22Rv1 (cell line): ENCODE measurements at regions not wholly inside any gene's neighbourhood (a gene's known extent, or its start where the extent isn't known, plus 50 kb on each side); places are given as distances from the start of the nearest gene placed in this dataset.

Source experiments
- H3K27ac ChIP-seq: fragments of 450-650 bp; 2 replicates; pipeline ENCODE4 v1.5.1; 2017
- CTCF ChIP-seq: fragments of 450-650 bp; IDR thresholded peaks from 2 replicates; pipeline ENCODE4 v1.5.1; 2017; ENCODE audit warnings: mild to moderate bottlenecking
- ZFX ChIP-seq: fragments of 450-650 bp; IDR thresholded peaks from 2 replicates; pipeline ENCODE4 v1.6.1; 2017; ENCODE audit warnings: antibody characterized with exemption, borderline replicate concordance

GRCh38 chr2:136207665-136208064 lies 89.7 kb upstream of the CXCR4 start:
- TF ChIP-seq ZFX, result no peak
- TF ChIP-seq CTCF, result no peak
- H3K27ac ChIP-seq, result no peak overlapping the region

GRCh38 chr2:136207030-136207623 lies 89.2 kb upstream of the CXCR4 start:
- no peak overlapping the region for H3K27ac ChIP-seq
- no peak for TF ChIP-seq CTCF
- TF ChIP-seq ZFX, result no peak

DNA sequence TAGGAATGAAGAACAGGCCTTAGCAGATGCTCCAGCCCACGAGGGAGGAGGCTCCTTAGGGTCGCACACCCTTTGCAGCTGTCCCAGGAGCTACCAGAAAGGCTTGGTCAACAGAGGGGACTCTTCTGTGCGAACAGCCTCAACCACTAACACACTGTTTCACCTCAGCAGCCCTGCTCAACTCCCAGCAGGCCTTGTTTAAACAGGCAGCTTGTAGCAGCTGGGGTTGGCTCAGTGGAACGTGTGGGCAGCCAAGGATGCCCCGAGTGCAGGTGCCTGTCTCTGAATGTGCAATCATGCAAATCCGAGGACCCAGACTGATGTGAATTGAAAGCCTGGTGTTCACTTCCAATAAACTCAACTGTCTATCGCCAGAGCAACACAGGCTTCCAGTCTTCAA lies 88.7 kb upstream of the CXCR4 start:
- H3K27ac ChIP-seq, result no peak overlapping the region
- no peak for TF ChIP-seq ZFX
- TF ChIP-seq CTCF, result no peak

GRCh38 chr2:136205615-136206014 lies 87.7 kb upstream of the CXCR4 start:
- H3K27ac ChIP-seq, result no peak overlapping the region
- TF ChIP-seq CTCF (no peak), ZFX (no peak)

DNA sequence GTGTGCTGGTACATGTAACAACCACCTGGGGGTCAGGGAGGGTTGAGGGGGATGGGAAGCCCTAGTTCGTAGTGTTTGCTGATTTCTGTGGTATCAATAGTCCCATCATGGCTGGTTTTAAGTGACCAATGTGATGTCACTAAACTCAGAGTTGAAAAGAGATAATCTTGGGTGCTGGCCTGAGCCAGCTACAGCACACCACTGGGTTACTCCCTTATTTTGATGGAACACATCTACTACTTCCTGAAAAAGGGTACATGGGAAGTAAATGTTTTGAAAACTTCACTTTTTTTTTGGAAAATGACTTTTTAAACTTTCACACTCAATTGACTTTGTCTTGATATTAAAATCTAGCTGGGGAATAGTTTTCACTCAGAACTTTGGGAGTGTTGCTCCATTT lies 87.0 kb upstream of the CXCR4 start:
- no peak overlapping the region for H3K27ac ChIP-seq
- no peak for TF ChIP-seq CTCF
- no peak for TF ChIP-seq ZFX

GRCh38 chr2:136195226-136195625 lies 77.3 kb upstream of the CXCR4 start:
- no peak overlapping the region for H3K27ac ChIP-seq
- TF ChIP-seq CTCF (no peak), ZFX (no peak)

- no peak overlapping the region for H3K27ac ChIP-seq
Measured at GRCh38 chr2:136191041-136191440, 73.1 kb upstream of the CXCR4 start.

GRCh38 chr2:136189221-136189782 lies 71.4 kb upstream of the CXCR4 start:
- no peak for TF ChIP-seq ZFX
- no peak for TF ChIP-seq CTCF
- H3K27ac ChIP-seq, result no peak overlapping the region

More at GRCh38 chr2:136191041-136191440, 73.1 kb upstream of the CXCR4 start:
- TF ChIP-seq ZFX, result no peak
